Duodenal mucosa (tissue), 2 donors: ENCODE measurements at regions not wholly inside any gene's neighbourhood (a gene's known extent, or its start where the extent isn't known, plus 50 kb on each side); places are given as distances from the start of the nearest gene placed in this dataset.
"Not testable (repeated sequence)": the region's sequence is repeated elsewhere in the genome, so short reads cannot be mapped to it uniquely, and the experiment has no call there.

Experiments
- H3K27ac ChIP-seq: one replicate; pipeline ENCODE4 v1.7.0; 2013; ENCODE audit warnings: low read depth, low read length
- H3K27me3 ChIP-seq, 2 donors: one replicate each; pipeline ENCODE4 v1.7.0; 2013; ENCODE audit warnings: low read length in 2 of 2, control low read depth in 1 of 2; ENCODE audit not compliant: insufficient read depth in 2 of 2, control insufficient read depth in 1 of 2
- H3K36me3 ChIP-seq, 2 donors: one replicate each; pipeline ENCODE4 v1.7.0; 2013; ENCODE audit warnings: low read length in 2 of 2, control low read depth in 1 of 2; ENCODE audit not compliant: insufficient read depth in 2 of 2, control insufficient read depth in 1 of 2
- H3K4me1 ChIP-seq, 2 donors: one replicate each; pipeline ENCODE4 v1.7.0; 2013; ENCODE audit warnings: low read length in 2 of 2, control low read depth in 1 of 2; ENCODE audit not compliant: insufficient read depth in 2 of 2, control insufficient read depth in 1 of 2
- H3K4me3 ChIP-seq, 2 donors: one replicate each; pipeline ENCODE4 v1.7.0; 2013; ENCODE audit warnings: low read length in 2 of 2, low read depth in 1 of 2
- H3K9ac ChIP-seq, 2 donors: one replicate each; pipeline ENCODE4 v1.7.0; 2013; ENCODE audit warnings: low read length in 2 of 2, low read depth in 1 of 2
- H3K9me3 ChIP-seq, 2 donors: one replicate each; pipeline ENCODE4 v1.7.0; 2013; ENCODE audit warnings: low read length in 2 of 2, control low read depth in 1 of 2; ENCODE audit not compliant: control insufficient read depth in 1 of 2

DNA sequence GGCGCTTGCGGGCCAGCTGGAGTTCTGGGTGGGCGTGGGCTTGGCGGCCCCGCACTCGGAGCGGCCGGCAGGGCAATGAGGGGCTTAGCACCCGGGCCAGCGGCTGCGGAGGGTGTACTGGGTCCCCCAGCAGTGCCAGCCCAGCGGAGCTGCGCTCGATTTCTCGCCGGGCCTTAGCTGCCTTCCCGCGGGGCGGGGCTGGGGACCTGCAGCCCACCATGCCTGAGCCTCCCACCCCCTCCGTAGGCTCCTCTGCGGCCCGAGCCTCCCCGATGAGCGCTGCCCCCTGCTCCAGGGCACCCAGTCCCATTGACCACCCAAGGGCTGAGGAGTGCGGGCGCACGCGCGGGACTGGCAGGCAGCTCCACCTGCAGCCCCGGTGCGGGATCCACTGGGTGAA is 827.6 kb downstream of the PLOD2 start:
- not testable (repeated sequence) for H3K36me3 ChIP-seq, H3K4me3 ChIP-seq, H3K27me3 ChIP-seq, H3K9ac ChIP-seq, H3K4me1 ChIP-seq, H3K27ac ChIP-seq, H3K9me3 ChIP-seq

- Histone ChIP-seq H3K9me3 (no peaks in the 10 kb centered on the region), H3K27me3 (no peaks in the 10 kb centered on the region), H3K36me3 (no peaks in the 10 kb centered on the region), H3K4me3 (no peak overlapping the region), H3K9ac (no peak overlapping the region), H3K4me1 (no peaks in the 10 kb centered on the region), H3K27ac (no peak overlapping the region)
Measured at GRCh38 chr3:145333931-145334330, 827.1 kb downstream of the PLOD2 start.

GRCh38 chr3:145355206-145355605 is 805.8 kb downstream of the PLOD2 start:
- peaks cover 10 to 26% of the 10 kb centered on the region in 2 donors for H3K9me3 ChIP-seq
- no peak overlapping the region for H3K27ac ChIP-seq
- no peaks in the 10 kb centered on the region for H3K36me3 ChIP-seq
- no peaks in the 10 kb centered on the region for H3K27me3 ChIP-seq
- H3K4me1 ChIP-seq, result no peaks in the 10 kb centered on the region
- H3K9ac ChIP-seq, result no peak overlapping the region
- no peak overlapping the region for H3K4me3 ChIP-seq

DNA sequence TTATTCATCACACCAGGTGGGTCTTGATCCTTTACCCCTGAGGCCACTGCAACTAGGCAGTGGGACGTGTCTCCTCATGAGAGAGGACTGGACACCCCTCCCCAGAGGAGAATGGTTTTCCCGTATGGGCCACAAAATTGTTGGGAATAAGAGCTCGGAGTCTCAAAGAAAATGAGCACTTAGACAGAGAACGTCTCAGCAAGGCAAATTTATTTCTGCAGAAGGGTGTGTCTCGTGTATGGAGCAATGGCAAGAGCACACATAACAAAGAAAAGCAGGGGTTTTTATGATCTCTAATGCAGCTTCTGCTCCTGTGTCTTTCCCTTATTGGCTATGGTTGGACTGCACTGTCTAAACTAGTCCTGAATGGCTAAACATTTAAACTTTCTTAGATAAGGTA is 803.5 kb downstream of the PLOD2 start:
- Histone ChIP-seq H3K4me1 (no peaks in the 10 kb centered on the region), H3K9ac (no peak overlapping the region), H3K36me3 (no peaks in the 10 kb centered on the region), H3K4me3 (no peak overlapping the region), H3K27me3 (no peaks in the 10 kb centered on the region), H3K9me3 (peaks cover 10 to 26% of the 10 kb centered on the region in 2 donors), H3K27ac (no peak overlapping the region)

DNA sequence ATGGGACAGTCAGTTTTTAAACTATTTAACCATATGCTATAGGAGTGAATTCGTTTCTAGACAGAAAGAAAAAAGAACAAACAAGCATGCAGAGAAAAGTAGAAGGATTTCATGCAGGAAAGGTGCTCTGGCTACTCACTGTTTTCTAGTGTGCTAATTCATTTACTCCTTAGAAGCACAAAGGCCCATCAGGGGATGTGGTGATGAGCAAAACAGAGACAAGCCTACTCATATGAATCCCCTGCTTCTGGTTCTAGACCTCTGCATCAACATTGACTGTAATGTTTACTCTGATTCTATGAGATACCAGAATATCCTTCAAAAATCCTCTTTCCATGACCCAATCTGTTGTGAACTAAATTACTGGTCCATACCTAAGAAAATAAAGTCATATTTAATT is 801.9 kb downstream of the PLOD2 start:
- no peaks in the 10 kb centered on the region for H3K27me3 ChIP-seq
- no peak overlapping the region for H3K27ac ChIP-seq
- H3K9me3 ChIP-seq, result peaks cover 10 to 19% of the 10 kb centered on the region in 2 donors
- H3K9ac ChIP-seq, result no peak overlapping the region
- H3K4me1 ChIP-seq, result no peaks in the 10 kb centered on the region
- H3K4me3 ChIP-seq, result no peak overlapping the region
- no peaks in the 10 kb centered on the region for H3K36me3 ChIP-seq

- Histone ChIP-seq H3K27me3 (no peaks in the 10 kb centered on the region), H3K36me3 (no peaks in the 10 kb centered on the region), H3K9me3 (peaks cover 2 to 9% of the 10 kb centered on the region in 2 donors), H3K9ac (no peak overlapping the region), H3K4me1 (no peaks in the 10 kb centered on the region), H3K4me3 (no peak overlapping the region), H3K27ac (no peak overlapping the region)
Measured at GRCh38 chr3:145368748-145369147, 792.2 kb downstream of the PLOD2 start.

DNA sequence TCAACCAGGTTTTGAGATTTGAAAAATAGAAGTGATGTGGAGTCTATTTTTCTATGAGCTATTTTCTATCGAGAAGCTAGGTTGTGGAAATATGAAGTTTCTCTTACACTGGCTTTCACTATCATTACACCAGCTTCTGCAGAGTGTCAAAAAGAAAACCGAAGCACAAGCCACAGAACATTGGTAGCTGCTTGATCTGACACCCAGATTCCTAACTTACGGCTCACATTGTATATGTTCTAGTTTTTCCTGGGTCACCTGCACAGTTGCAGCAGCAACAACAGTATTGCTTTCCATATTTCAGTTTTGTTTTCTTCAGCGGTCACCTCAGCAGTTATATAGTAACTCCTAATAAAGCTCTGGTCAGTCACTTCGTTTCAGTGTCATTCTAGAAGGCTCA is 790.1 kb downstream of the PLOD2 start:
- H3K4me1 ChIP-seq, result no peaks in the 10 kb centered on the region
- peaks cover 7 to 14% of the 10 kb centered on the region in 2 donors for H3K9me3 ChIP-seq
- H3K4me3 ChIP-seq, result no peak overlapping the region
- no peak overlapping the region for H3K9ac ChIP-seq
- no peak overlapping the region for H3K27ac ChIP-seq
- no peaks in the 10 kb centered on the region for H3K36me3 ChIP-seq
- H3K27me3 ChIP-seq, result no peaks in the 10 kb centered on the region

GRCh38 chr3:145377301-145377700 is 783.7 kb downstream of the PLOD2 start:
- Histone ChIP-seq H3K27me3 (no peaks in the 10 kb centered on the region), H3K9ac (no peak overlapping the region), H3K4me1 (no peaks in the 10 kb centered on the region), H3K36me3 (no peaks in the 10 kb centered on the region), H3K4me3 (no peak overlapping the region), H3K9me3 (peaks cover 5 to 11% of the 10 kb centered on the region in 2 donors), H3K27ac (no peak overlapping the region)

GRCh38 chr3:145383416-145383815 is 777.6 kb downstream of the PLOD2 start:
- Histone ChIP-seq H3K4me1 (no peaks in the 10 kb centered on the region), H3K9me3 (no peaks in the 10 kb centered on the region), H3K36me3 (no peaks in the 10 kb centered on the region), H3K27ac (no peak overlapping the region), H3K9ac (no peak overlapping the region), H3K27me3 (no peaks in the 10 kb centered on the region), H3K4me3 (no peak overlapping the region)

DNA sequence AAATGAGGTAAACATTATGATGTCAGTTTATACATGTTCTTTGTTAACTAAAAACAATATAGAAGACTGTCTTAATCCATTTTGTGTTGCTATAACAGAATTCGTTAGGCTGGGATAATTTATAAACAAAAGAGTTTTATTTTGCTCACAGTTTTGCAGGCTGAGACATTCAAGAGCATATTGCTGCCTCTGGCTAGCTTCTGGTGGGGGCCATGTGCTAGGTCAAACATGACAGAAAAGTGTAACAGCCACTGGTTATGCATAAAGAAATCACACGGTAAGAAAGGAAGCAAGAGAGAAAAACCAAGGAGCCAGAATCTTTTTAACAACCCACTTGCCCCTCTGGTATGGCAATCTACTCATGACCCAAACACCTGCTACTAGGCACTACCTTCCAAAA is 776.7 kb downstream of the PLOD2 start:
- no peak overlapping the region for H3K9ac ChIP-seq
- H3K36me3 ChIP-seq, result no peaks in the 10 kb centered on the region
- H3K4me1 ChIP-seq, result no peaks in the 10 kb centered on the region
- no peak overlapping the region for H3K27ac ChIP-seq
- no peak overlapping the region for H3K4me3 ChIP-seq
- H3K27me3 ChIP-seq, result no peaks in the 10 kb centered on the region
- peaks cover 0 to 1% of the 10 kb centered on the region in 2 donors for H3K9me3 ChIP-seq

DNA sequence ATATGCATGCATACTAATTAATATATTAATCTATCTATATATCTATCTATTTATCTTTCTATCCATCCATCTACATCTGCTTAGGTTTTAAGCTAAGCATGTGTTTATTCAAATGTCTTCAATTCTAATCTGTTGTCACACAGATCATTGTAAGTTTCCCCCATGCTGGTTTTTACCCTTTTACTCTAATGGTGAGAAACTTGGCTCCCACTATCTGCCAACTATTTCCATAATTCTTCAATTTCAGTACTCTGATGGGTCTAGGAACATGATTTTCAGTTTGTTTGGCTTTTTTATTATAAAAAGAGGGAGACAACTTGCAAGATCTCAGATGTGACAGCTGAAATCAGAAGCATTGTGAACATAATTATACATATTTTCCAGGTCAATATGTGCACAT is 773.8 kb downstream of the PLOD2 start:
- Histone ChIP-seq H3K27ac (no peak overlapping the region), H3K4me3 (no peak overlapping the region), H3K9me3 (peaks cover 0 to 1% of the 10 kb centered on the region in 2 donors), H3K36me3 (no peaks in the 10 kb centered on the region), H3K9ac (no peak overlapping the region), H3K27me3 (no peaks in the 10 kb centered on the region), H3K4me1 (no peaks in the 10 kb centered on the region)
